ENCODE measurements at regions not wholly inside any gene's neighbourhood (a gene's known extent, or its start where the extent isn't known, plus 50 kb on each side); places are given as distances from the start of the nearest gene placed in this dataset.

DNA sequence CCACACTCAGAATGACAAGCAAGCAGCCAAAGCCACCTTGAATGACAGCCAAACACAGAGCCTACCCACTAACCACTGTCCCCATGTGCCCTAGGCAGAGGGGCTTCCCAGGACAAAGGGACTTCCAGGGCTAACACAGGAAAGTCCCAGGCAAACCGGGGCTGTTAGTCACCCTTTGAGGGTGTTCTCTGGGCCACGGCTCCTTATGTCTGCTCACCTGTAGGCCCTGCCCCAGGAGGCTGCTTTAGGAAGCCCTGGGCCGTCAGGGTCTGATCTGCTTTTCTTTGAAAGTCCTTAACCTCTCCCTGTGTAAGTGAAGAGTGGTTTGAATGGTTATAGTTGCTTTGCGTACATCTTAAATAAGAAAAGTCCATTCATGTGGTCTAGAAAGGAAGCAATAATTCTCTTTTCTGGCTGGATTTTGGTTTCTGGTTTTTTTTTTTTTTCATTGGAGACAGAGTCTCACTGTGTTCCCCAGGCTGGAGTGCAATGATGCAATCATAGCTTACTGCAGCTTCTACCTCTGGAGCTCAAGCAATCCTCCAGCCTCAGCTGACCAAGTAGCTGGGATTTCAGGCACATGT lies 161.4 kb downstream of the EFNB2 start:
- TF ChIP-seq CTCF (IDR thresholded peaks at IDR 0.05) (no peak), POLR2A (IDR thresholded peaks at IDR 0.05) (no peak)

All from right lobe of liver (tissue), 4 donors.